ENCODE measurements at regions not wholly inside any gene's neighbourhood (a gene's known extent, or its start where the extent isn't known, plus 50 kb on each side); places are given as distances from the start of the nearest gene placed in this dataset.
A peak's percentile ranks its signal among the peaks of the same experiment; 100 is the strongest.

DNA sequence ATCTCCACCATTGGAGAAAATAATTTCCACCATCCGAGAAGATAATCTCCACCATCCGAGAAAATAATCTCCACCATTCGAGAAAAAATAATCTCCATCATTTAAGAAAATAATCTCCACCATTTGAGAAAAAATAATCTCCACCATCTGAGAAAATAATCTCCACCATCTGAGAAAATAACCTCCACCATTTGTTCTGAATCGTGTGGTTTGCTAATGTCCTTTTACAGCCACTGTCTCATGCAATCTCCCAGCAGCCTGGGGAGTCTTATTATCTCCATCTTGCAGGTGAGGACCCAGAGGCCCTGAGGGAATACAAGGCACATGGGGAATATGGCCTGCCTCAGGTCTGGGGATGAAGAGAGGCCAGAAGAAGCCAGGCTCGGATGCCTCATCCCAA is 54.1 kb upstream of the TCF20 start:
- 74% methylated on average over 5 of the region's 5 CpGs for WGBS
- Histone ChIP-seq H3K27me3 (ENCODE audit: control insufficient read depth in 1 of 2, insufficient read depth in 1 of 2, low read length in 2 of 2) (peaks cover 8 to 59% of the 10 kb centered on the region in 2 experiments), H2BK5ac (ENCODE audit: low read depth, low read length, poor library complexity, severe bottlenecking) (no peak overlapping the region), H3K79me1 (replicated peaks; ENCODE audit: low read length, poor library complexity, severe bottlenecking) (peaks cover 2% of the 10 kb centered on the region), H2BK120ac (ENCODE audit: low read depth, low read length) (no peak overlapping the region), H2BK15ac (ENCODE audit: low read depth, poor library complexity, severe bottlenecking) (no peak overlapping the region), H3K4me3 (ENCODE audit: insufficient read depth in 1 of 2, low read depth in 1 of 2, low read length in 2 of 2) (no peak overlapping the region), H3K14ac (ENCODE audit: low read length in 2 of 2) (no peak overlapping the region), H3K4ac (ENCODE audit: low read depth in 1 of 2, low read length in 2 of 2) (no peak overlapping the region), H3K9ac (ENCODE audit: low read length) (no peak overlapping the region), H2AFZ (ENCODE audit: low read depth, low read length) (no peak overlapping the region), H3K27ac (ENCODE audit: low read length, poor library complexity, severe bottlenecking) (no peak overlapping the region), H2AK5ac (ENCODE audit: low read length, severe bottlenecking) (no peak overlapping the region), H2BK12ac (ENCODE audit: low read length in 2 of 2) (no peak overlapping the region), H4K91ac (ENCODE audit: low read length) (no peak overlapping the region), H3K9me3 (ENCODE audit: control insufficient read depth, low read length) (no peaks in the 10 kb centered on the region), H3K36me3 (ENCODE audit: control insufficient read depth in 1 of 2, insufficient read depth in 2 of 2, low read depth in 1 of 2, low read length in 2 of 2) (peaks cover 0 to 2% of the 10 kb centered on the region in 2 experiments), H4K8ac (ENCODE audit: low read length) (no peak overlapping the region), H3K23ac (ENCODE audit: low read length in 2 of 2) (no peak overlapping the region), H3K18ac (ENCODE audit: low read depth in 1 of 2, low read length in 2 of 2) (no peak overlapping the region), H3K4me2 (ENCODE audit: low read length, poor library complexity, severe bottlenecking) (no peak overlapping the region), H3K4me1 (ENCODE audit: control insufficient read depth, insufficient read depth, low read depth, low read length) (peaks cover 2% of the 10 kb centered on the region)
- no peak for DNase-seq

DNA sequence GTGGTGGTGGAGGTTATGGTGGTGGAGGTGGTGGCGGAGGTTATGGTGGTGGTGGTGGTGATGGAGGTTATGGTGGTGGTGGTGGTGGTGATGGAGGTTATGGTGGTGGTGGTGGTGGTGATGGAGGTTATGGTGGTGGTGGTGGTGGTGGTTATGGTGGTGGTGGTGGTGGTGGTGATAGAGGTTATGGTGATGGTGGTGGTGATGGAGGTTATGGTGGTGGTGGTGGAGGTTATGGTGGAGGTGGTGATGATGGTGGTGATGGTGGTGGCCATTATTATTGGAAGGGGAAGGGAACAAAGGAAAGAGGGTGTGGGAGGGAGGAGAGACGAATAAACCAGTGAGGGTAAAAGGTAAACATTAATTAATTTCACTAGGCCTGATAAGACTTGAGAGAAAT is 53.5 kb upstream of the TCF20 start:
- Histone ChIP-seq H3K36me3 (ENCODE audit: control insufficient read depth in 1 of 2, insufficient read depth in 2 of 2, low read depth in 1 of 2, low read length in 2 of 2) (peaks cover 0 to 2% of the 10 kb centered on the region in 2 experiments), H3K4me2 (ENCODE audit: low read length, poor library complexity, severe bottlenecking) (no peak overlapping the region), H4K8ac (ENCODE audit: low read length) (no peak overlapping the region), H4K91ac (ENCODE audit: low read length) (no peak overlapping the region), H3K14ac (ENCODE audit: low read length in 2 of 2) (no peak overlapping the region), H2BK12ac (ENCODE audit: low read length in 2 of 2) (no peak overlapping the region), H2BK120ac (ENCODE audit: low read depth, low read length) (no peak overlapping the region), H2BK15ac (ENCODE audit: low read depth, poor library complexity, severe bottlenecking) (no peak overlapping the region), H2AK5ac (ENCODE audit: low read length, severe bottlenecking) (no peak overlapping the region), H3K9me3 (ENCODE audit: control insufficient read depth, low read length) (no peaks in the 10 kb centered on the region), H3K23ac (ENCODE audit: low read length in 2 of 2) (no peak overlapping the region), H3K4me1 (ENCODE audit: control insufficient read depth, insufficient read depth, low read depth, low read length) (peaks cover 2% of the 10 kb centered on the region), H2AFZ (ENCODE audit: low read depth, low read length) (no peak overlapping the region), H2BK5ac (ENCODE audit: low read depth, low read length, poor library complexity, severe bottlenecking) (no peak overlapping the region), H3K27ac (ENCODE audit: low read length, poor library complexity, severe bottlenecking) (no peak overlapping the region), H3K4me3 (ENCODE audit: insufficient read depth in 1 of 2, low read depth in 1 of 2, low read length in 2 of 2) (no peak overlapping the region), H3K4ac (ENCODE audit: low read depth in 1 of 2, low read length in 2 of 2) (no peak overlapping the region), H3K9ac (ENCODE audit: low read length) (no peak overlapping the region), H3K18ac (ENCODE audit: low read depth in 1 of 2, low read length in 2 of 2) (no peak overlapping the region), H3K27me3 (ENCODE audit: control insufficient read depth in 1 of 2, insufficient read depth in 1 of 2, low read length in 2 of 2) (peaks cover 8 to 60% of the 10 kb centered on the region in 2 experiments), H3K79me1 (replicated peaks; ENCODE audit: low read length, poor library complexity, severe bottlenecking) (peaks cover 2% of the 10 kb centered on the region)
- whole genome bisulfite sequencing, result 20% methylated on average over 1 of the region's 2 CpGs
- no peak for DNase-seq

DNA sequence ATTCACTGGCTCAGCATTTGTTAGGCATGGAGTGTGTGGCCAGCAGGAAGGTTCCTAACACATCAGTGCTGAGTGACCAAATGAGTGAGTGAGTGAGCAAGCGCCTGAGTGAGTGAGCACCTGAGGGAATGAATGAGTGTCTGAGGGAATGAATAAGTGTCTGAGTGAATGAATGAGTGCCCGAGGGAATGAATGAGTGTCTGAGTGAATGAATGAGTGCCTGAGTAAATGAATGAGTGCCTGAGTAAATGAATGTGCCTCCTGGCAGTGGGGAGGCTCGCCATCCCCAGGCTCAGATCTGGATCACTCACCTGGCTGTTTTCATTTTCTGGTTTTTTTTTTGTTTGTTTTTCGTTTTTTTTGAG is 52.1 kb upstream of the TCF20 start:
- Histone ChIP-seq H3K4ac (ENCODE audit: low read depth in 1 of 2, low read length in 2 of 2) (no peak overlapping the region), H3K14ac (ENCODE audit: low read length in 2 of 2) (no peak overlapping the region), H3K27ac (ENCODE audit: low read length, poor library complexity, severe bottlenecking) (no peak overlapping the region), H3K4me3 (ENCODE audit: insufficient read depth in 1 of 2, low read depth in 1 of 2, low read length in 2 of 2) (no peak overlapping the region), H3K18ac (ENCODE audit: low read depth in 1 of 2, low read length in 2 of 2) (no peak overlapping the region), H3K23ac (ENCODE audit: low read length in 2 of 2) (no peak overlapping the region), H2AK5ac (ENCODE audit: low read length, severe bottlenecking) (no peak overlapping the region), H3K9me3 (ENCODE audit: control insufficient read depth, low read length) (no peaks in the 10 kb centered on the region), H2AFZ (ENCODE audit: low read depth, low read length) (no peak overlapping the region), H4K8ac (ENCODE audit: low read length) (no peak overlapping the region), H2BK15ac (ENCODE audit: low read depth, poor library complexity, severe bottlenecking) (no peak overlapping the region), H4K91ac (ENCODE audit: low read length) (no peak overlapping the region), H2BK12ac (ENCODE audit: low read length in 2 of 2) (no peak overlapping the region), H3K9ac (ENCODE audit: low read length) (no peak overlapping the region), H2BK5ac (ENCODE audit: low read depth, low read length, poor library complexity, severe bottlenecking) (no peak overlapping the region), H3K27me3 (ENCODE audit: control insufficient read depth in 1 of 2, insufficient read depth in 1 of 2, low read length in 2 of 2) (peaks cover 3 to 52% of the 10 kb centered on the region in 2 experiments), H3K4me2 (ENCODE audit: low read length, poor library complexity, severe bottlenecking) (no peak overlapping the region), H2BK120ac (ENCODE audit: low read depth, low read length) (no peak overlapping the region), H3K36me3 (ENCODE audit: control insufficient read depth in 1 of 2, insufficient read depth in 2 of 2, low read depth in 1 of 2, low read length in 2 of 2) (no peaks in the 10 kb centered on the region), H3K79me1 (replicated peaks; ENCODE audit: low read length, poor library complexity, severe bottlenecking) (peaks cover 2% of the 10 kb centered on the region), H3K4me1 (ENCODE audit: control insufficient read depth, insufficient read depth, low read depth, low read length) (peaks cover 2% of the 10 kb centered on the region)
- 74% methylated on average over 4 of the region's 4 CpGs for WGBS
- no peak for DNase-seq

DNA sequence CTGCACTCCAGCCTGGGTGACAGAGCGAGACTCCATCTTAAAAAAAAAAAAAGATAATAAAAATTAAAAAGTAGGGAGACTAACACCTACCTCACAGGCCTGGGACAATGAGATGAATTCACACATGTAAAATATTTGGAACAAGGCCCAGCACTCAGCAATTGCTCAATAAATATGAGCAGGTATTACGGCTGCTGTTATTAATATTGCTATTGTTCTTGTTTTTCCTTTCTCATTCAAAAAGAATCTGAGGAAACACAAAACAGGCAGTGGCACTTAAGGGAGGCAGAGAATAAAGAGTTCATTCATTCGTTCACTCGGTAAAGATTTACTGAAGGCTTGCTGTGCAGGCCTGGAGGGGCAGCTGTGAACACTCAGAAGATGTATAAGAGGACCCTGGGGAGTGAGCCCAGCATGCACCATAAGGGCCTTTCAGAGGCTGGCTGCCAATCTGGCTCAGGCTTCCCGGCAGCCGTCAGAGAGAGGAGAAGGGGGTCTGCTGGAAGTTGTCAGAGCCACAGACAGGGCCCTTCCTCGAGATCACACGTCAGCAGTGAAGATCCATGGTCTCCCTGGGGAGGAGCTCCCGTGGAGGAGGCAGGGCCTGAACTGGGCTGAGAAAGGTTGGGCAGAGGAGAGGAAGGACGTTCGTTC is 51.6 kb upstream of the TCF20 start:
- H3K27ac ChIP-seq (ENCODE audit: low read length, poor library complexity, severe bottlenecking), result no peak overlapping the region
- no peak overlapping the region for H3K4ac ChIP-seq (ENCODE audit: low read depth in 1 of 2, low read length in 2 of 2)
- H2AFZ ChIP-seq (ENCODE audit: low read depth, low read length), result no peak overlapping the region
- H3K23ac ChIP-seq (ENCODE audit: low read length in 2 of 2), result no peak overlapping the region
- WGBS, result 6% methylated on average over 9 of the region's 11 CpGs
- no peaks in the 10 kb centered on the region for H3K9me3 ChIP-seq (ENCODE audit: control insufficient read depth, low read length)
- no peak overlapping the region for H4K91ac ChIP-seq (ENCODE audit: low read length)
- no peak overlapping the region for H2AK5ac ChIP-seq (ENCODE audit: low read length, severe bottlenecking)
- no peak overlapping the region for H3K14ac ChIP-seq (ENCODE audit: low read length in 2 of 2)
- no peak overlapping the region for H2BK120ac ChIP-seq (ENCODE audit: low read depth, low read length)
- H3K4me2 ChIP-seq (ENCODE audit: low read length, poor library complexity, severe bottlenecking), result no peak overlapping the region
- H2BK15ac ChIP-seq (ENCODE audit: low read depth, poor library complexity, severe bottlenecking), result no peak overlapping the region
- H3K36me3 ChIP-seq (ENCODE audit: control insufficient read depth in 1 of 2, insufficient read depth in 2 of 2, low read depth in 1 of 2, low read length in 2 of 2), result no peaks in the 10 kb centered on the region
- no peak overlapping the region for H3K4me3 ChIP-seq (ENCODE audit: insufficient read depth in 1 of 2, low read depth in 1 of 2, low read length in 2 of 2)
- DNase-seq, result peak; percentile 66
- no peak overlapping the region for H2BK12ac ChIP-seq (ENCODE audit: low read length in 2 of 2)
- no peak overlapping the region for H4K8ac ChIP-seq (ENCODE audit: low read length)
- H3K79me1 ChIP-seq (replicated peaks; ENCODE audit: low read length, poor library complexity, severe bottlenecking), result peaks cover 2% of the 10 kb centered on the region
- no peak overlapping the region for H3K18ac ChIP-seq (ENCODE audit: low read depth in 1 of 2, low read length in 2 of 2)
- H3K27me3 ChIP-seq (ENCODE audit: control insufficient read depth in 1 of 2, insufficient read depth in 1 of 2, low read length in 2 of 2), result peaks cover under 1 to 47% of the 10 kb centered on the region in 2 experiments
- no peak overlapping the region for H3K9ac ChIP-seq (ENCODE audit: low read length)
- peaks cover 2% of the 10 kb centered on the region for H3K4me1 ChIP-seq (ENCODE audit: control insufficient read depth, insufficient read depth, low read depth, low read length)
- H2BK5ac ChIP-seq (ENCODE audit: low read depth, low read length, poor library complexity, severe bottlenecking), result no peak overlapping the region

All from mesenchymal stem cell (in vitro differentiated cells and primary cell).